HG02885 (cell line): ENCODE measurements at regions not wholly inside any gene's neighbourhood (a gene's known extent, or its start where the extent isn't known, plus 50 kb on each side); places are given as distances from the start of the nearest gene placed in this dataset.

ENCODE experiments used
- ATAC-seq: cut with Tn5 transposase; IDR thresholded peaks from one replicate; pipeline ENCODE4 v1.9.1; 2021; ENCODE audit warnings: mild to moderate bottlenecking; ENCODE audit not compliant: unreplicated experiment, poor library complexity

DNA sequence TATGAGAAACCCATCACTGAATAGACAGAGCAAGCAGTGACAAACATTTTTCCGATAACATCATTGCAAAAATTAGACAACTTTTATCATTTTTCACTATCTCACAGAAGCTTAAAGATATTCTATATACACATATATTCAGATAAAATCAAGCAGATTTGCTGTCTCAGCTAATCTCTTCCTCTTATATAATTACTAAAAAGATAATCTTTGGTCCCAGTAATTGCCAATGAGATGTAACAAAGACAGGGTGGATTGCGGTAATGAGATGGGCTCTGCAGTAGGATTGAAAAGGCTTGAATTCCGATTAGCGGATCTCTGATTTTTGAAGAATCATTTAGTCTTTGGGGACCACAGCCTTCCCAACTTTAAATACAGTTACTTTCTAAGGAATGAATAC lies 63.5 kb downstream of the SYT4 start:
- no peak for ATAC-seq

DNA sequence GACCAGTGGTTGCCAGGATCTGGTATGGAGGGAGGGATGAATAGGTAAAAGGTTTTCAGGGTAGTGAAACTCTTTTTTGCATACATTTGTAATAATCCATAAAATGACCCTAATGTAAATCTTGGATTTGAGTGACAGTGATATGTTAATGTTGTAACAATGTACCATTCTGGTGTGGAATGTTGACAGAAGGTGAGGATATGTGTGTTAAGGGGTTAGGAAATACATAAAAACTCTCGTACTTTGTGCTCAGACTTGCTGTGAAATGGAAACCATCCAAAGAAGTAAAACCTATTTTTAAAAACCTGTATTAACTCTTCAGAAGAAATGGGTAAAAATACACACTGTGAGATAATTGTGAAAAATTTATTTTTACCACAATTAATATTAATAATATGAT lies 66.2 kb downstream of the SYT4 start:
- no peak for ATAC-seq

DNA sequence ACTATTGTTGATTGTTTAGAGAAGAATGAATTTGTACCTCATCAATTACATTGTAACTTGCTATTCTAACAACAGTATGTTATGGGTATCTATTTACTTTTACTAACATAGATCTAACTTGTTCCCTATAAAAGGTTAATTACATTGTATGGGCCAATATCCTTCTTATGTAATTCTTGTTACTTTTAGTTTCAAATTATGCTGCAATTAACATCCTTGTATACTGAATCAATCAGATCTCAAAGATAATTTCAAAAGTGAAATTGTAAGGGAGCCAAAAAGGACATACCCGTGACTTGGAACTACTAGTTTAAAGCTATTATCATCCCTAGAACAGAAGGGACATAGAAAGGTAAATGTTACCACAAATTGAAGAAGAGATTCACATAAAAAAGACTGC lies 79.9 kb upstream of the RIT2 start:
- ATAC-seq, result no peak

DNA sequence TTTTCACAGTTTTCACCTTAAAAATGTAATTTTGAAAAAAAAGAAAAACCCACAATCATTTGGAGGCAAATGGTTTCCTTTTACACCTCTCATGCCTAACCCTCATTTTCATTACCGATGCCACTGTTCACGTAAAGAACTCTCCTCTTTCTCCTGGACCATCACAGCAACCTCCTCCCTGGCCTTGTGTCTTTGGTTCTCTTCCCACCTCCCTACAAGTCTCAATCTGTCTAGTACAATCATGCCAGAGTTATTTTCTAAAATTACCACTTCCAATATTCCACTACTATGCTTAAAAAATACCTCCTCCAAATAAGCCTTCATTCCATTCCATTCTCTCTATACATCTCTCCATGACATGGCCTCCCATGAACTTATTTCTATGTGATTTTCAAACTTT lies 77.9 kb upstream of the RIT2 start:
- ATAC-seq, result no peak

DNA sequence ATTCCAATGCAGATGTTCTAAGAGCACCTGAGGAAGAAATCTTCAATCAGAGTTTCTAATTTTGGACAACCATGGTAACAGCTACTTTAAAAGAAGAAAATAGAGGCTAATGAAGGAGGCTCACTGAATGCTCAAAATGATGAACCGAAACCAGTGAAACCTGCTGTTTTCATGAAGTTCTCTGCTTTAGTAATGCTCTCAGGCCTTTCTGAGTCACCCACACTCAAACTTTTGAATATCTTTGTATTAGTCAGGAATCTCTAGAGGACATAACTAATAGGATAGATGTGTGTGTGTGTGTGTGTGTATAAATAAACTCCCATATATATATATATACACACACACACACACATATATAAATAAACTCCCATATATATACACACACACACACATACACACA lies 76.9 kb upstream of the RIT2 start:
- ATAC-seq, result peak; percentile 87

DNA sequence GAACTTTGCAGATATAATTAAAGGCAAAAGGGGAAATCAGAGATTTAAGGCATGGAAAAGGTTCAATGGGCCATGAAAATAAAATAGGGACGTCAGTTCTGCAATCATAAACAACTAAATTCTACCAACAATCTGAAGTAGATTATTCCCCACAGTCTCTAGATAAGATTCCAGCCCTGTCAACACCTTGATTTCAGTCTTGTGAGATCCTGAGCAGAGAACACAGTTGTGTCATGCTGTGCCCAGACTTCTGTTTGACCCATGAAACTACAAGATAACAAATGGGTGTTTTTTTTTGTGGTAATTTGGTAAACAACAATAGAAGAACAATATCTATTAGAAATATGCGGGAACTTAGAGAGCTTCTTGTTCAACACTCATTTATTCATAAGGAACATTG lies 66.2 kb upstream of the RIT2 start:
- ATAC-seq, result no peak

DNA sequence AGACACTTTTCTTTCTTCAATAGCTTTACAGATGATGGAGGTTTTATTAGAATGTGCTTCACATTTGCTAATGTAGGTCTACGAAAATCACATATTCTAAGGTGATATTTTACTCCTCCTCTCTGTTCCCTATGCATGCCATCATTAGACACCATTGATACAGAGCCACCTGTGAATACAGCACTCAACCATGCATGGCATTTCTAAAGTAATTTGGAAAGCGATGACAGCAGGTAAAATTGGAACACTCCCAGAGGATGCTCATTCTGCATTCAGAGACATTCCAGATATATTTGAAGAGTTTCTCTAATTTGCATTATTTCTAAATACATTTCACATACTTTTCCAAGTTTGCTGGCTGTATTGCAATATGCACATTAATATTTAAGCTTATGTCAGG lies 65.3 kb upstream of the RIT2 start:
- ATAC-seq, result no peak

DNA sequence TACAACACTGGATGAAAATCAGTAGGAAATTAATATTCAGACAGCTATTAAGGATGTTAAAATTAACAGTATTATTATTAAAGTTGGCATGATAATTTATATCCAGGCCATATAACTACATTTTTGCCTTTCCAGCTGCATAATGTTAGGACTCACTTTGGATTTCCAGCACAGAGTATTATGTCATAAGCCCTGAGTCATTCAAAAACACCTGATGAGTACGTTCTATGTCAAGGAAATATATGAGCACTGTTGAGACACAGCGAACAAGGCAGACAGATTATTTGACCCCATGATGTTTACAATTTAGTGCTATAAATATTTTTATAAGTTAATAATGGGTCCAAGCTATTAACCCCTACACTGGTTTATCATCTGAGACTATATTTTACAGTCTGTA lies 59.8 kb upstream of the RIT2 start:
- ATAC-seq, result no peak

DNA sequence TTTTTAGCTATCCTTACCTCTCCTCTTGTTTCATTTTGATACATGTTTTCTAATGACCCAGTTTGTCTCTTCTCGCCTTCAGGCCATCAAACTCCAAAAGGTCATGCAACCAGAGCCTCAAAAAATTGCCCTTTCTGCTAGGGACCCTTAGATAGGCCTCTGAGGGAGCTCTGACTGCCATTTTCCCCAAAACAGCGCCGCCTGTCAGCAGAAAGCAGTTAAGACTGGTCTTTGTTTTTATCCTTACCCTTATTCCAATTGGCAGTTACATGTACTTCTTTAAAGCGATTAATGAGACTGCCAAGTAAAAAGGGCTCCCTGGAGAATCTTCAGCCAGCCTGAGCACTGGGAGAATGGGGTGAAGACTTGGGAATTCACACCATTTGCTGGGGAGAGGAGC lies 55.1 kb upstream of the RIT2 start:
- no peak for ATAC-seq
